ENCODE measurements at regions not wholly inside any gene's neighbourhood (a gene's known extent, or its start where the extent isn't known, plus 50 kb on each side); places are given as distances from the start of the nearest gene placed in this dataset.

- no peak for TF ChIP-seq POLR2A (IDR thresholded peaks at IDR 0.05)
- TF ChIP-seq, protein P1, sequence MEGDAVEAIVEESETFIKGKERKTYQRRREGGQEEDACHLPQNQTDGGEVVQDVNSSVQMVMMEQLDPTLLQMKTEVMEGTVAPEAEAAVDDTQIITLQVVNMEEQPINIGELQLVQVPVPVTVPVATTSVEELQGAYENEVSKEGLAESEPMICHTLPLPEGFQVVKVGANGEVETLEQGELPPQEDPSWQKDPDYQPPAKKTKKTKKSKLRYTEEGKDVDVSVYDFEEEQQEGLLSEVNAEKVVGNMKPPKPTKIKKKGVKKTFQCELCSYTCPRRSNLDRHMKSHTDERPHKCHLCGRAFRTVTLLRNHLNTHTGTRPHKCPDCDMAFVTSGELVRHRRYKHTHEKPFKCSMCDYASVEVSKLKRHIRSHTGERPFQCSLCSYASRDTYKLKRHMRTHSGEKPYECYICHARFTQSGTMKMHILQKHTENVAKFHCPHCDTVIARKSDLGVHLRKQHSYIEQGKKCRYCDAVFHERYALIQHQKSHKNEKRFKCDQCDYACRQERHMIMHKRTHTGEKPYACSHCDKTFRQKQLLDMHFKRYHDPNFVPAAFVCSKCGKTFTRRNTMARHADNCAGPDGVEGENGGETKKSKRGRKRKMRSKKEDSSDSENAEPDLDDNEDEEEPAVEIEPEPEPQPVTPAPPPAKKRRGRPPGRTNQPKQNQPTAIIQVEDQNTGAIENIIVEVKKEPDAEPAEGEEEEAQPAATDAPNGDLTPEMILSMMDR (IDR thresholded peaks at IDR 0.05), result no peak
- Histone ChIP-seq H3K27me3 (no peaks in the 10 kb centered on the region), H3K4me1 (no peaks in the 10 kb centered on the region), H3K4me3 (no peak overlapping the region), H3K27ac (no peak overlapping the region), H3K36me3 (no peaks in the 10 kb centered on the region), H3K9me3 (no peaks in the 10 kb centered on the region)
- WGBS (ENCODE audit: insufficient coverage, low coverage, low lambda C conversion rate, missing lambda C conversion rate), result 64% methylated on average over 7 of the region's 9 CpGs
- DNase-seq (no peak), ATAC-seq (no peak)
- intact Hi-C loops (cut with DNase I), result no loop called here
Measured at GRCh38 chr6:15841937-15842726, 179.3 kb upstream of the DTNBP1 start.

GRCh38 chr6:15839969-15840541 is 177.2 kb upstream of the DTNBP1 start:
- TF ChIP-seq, protein P1 (IDR thresholded peaks at IDR 0.05), result no peak
- no peak for TF ChIP-seq POLR2A (IDR thresholded peaks at IDR 0.05)
- Histone ChIP-seq H3K36me3 (no peaks in the 10 kb centered on the region), H3K4me1 (no peaks in the 10 kb centered on the region), H3K4me3 (no peak overlapping the region), H3K27ac (no peak overlapping the region), H3K9me3 (no peaks in the 10 kb centered on the region), H3K27me3 (no peaks in the 10 kb centered on the region)
- 67% methylated on average over 5 of the region's 5 CpGs for WGBS (ENCODE audit: insufficient coverage, low coverage, low lambda C conversion rate, missing lambda C conversion rate)
- intact Hi-C loops (cut with DNase I), result no loop called here
- no peak for ATAC-seq
- DNase-seq, result no peak

DNA sequence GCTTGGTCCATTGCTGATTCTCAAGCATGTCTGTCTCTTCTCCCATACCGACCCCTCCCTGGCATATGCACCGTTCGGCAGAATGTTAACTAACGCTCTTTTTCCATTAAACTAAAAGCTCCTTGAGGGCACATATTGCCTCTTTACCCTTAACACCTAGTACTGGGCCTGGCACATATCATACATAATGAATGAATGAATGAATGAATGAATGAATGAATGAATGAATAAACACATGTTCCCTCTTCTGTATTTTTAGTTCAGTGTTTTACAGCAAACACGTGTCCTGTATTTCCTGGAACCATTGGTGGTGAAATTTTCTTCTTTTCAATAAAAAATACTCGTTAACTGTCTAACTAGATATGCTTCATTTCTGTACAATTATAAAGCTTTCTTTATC is 174.4 kb upstream of the DTNBP1 start:
- no peaks in the 10 kb centered on the region for H3K27me3 ChIP-seq
- DNase-seq, result no peak
- intact Hi-C loops (cut with DNase I), result no loop called here
- no peaks in the 10 kb centered on the region for H3K4me1 ChIP-seq
- TF ChIP-seq, protein P1 (IDR thresholded peaks at IDR 0.05), result no peak
- TF ChIP-seq POLR2A (IDR thresholded peaks at IDR 0.05), result no peak
- no peak overlapping the region for H3K4me3 ChIP-seq
- no peaks in the 10 kb centered on the region for H3K9me3 ChIP-seq
- no peak overlapping the region for H3K27ac ChIP-seq
- ATAC-seq, result no peak
- H3K36me3 ChIP-seq, result no peaks in the 10 kb centered on the region
- 89% methylated on average over 6 of the region's 6 CpGs for WGBS (ENCODE audit: insufficient coverage, low coverage, low lambda C conversion rate, missing lambda C conversion rate)

GRCh38 chr6:15832841-15833240 is 170.0 kb upstream of the DTNBP1 start:
- DNase-seq, result no peak
- ATAC-seq, result no peak
- H3K9me3 ChIP-seq, result no peaks in the 10 kb centered on the region
- no peak overlapping the region for H3K4me3 ChIP-seq
- H3K4me1 ChIP-seq, result no peaks in the 10 kb centered on the region
- no peak overlapping the region for H3K27ac ChIP-seq
- no peak for TF ChIP-seq POLR2A (IDR thresholded peaks at IDR 0.05)
- TF ChIP-seq, protein P1 (IDR thresholded peaks at IDR 0.05), result no peak
- WGBS (ENCODE audit: insufficient coverage, low coverage, low lambda C conversion rate, missing lambda C conversion rate), result 42% methylated on average over 1 of the region's 1 CpG
- intact Hi-C loops (cut with DNase I), result no loop called here
- no peaks in the 10 kb centered on the region for H3K36me3 ChIP-seq
- no peaks in the 10 kb centered on the region for H3K27me3 ChIP-seq

Measured in right lobe of liver (tissue), 6 donors.